Cerebellar cortex (tissue), 1 donor: ENCODE measurements at regions not wholly inside any gene's neighbourhood (a gene's known extent, or its start where the extent isn't known, plus 50 kb on each side); places are given as distances from the start of the nearest gene placed in this dataset.
A peak's percentile ranks its signal among the peaks of the same experiment; 100 is the strongest.
"Not testable (repeated sequence)": the region's sequence is repeated elsewhere in the genome, so short reads cannot be mapped to it uniquely, and the experiment has no call there.

Source experiments
- DNase-seq: peaks from one replicate; pipeline ENCODE4 v3.0.0-alpha.2; 2015; ENCODE audit warnings: low spot score

DNA sequence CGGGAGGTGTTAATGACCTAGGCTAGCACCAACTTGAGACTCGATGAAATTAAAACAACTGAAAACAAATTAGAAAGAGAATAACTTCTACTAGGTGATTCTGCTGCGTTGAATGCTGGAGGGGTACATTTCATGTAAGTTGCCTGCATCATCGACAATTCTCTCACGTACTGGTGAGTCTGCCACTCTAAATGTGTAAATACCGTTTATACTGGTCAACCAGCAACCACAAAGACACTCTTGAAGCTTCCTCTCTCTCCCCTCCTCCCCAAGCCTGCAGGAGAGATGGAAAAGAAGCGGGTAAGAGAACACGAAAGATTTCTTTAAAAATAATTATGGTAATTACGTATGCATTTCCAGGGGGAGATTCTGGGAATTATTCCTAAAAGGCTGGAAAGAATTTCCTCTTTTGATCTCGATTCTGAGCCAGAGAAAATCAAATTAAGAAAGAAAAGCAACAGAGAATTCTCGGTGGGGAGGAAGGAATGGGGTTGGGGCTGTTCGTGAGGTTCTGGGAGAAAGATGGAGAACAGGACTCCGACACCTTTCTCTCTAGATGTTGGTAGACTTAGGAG is 68.6 kb upstream of the MRTFB start:
- DNase-seq = no peak

DNA sequence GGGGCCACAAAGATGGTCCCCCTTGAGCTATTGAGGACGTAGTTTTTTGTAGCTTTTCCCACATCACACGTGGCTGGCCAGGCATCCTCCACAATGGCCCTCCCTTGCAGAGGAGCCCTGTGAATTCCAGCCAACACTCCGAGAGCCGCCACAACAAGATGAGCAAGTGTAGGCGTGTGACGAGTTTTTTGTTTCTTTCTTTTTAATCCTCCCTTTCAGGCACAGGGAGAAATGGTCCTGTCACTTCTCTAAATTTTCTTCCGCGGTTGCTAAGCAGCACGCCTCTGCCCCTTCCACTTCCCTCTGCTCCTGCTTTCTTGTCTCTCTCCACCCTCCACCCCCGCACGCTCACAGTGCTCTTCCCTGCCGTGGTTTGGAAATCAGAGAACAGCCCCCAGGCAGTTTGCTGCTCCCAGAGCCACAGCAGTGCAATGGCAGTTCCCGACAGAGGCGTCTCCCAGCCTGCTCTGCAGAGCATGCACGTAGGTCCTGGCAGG is 68.0 kb upstream of the MRTFB start:
- DNase-seq = peak; percentile 34

GRCh38 chr16:14004031-14004728 is 66.9 kb upstream of the MRTFB start:
- no peak for DNase-seq

DNA sequence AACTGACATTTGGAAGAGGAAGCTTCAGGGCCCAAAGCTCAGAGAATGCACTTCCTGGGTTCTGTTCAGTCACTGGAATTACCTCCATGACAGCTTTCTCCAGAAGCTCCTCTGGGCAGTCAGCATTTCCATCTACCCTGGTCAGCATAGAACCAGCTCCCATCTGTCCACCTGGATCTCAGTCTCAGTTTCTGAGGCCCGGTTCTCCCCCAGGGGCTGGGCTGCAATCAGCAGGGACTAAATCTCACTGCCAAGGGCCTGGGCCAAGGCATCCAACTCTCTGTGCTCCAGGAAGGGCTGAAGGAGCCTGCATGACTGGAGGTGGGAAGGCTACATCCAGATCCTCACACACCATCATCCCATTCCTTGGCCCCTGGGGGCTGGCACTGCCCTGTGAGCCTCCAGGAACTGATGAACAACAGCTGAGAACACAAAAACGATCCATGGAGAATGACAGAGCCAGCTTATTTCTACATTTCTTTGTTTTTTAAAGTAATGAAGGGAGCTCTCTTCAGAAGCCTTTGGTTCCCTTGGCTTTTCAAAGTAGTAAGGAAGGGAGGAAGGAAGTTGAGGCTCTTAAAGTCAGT is 66.3 kb upstream of the MRTFB start:
- DNase-seq = peak; percentile 19

GRCh38 chr16:14005335-14005734 is 65.8 kb upstream of the MRTFB start:
- DNase-seq = no peak

GRCh38 chr16:14007450-14007849 is 63.7 kb upstream of the MRTFB start:
- no peak for DNase-seq

- DNase-seq = no peak
These were observed 60.1 kb upstream of the MRTFB start for GRCh38 chr16:14011001-14011400.

- no peak for DNase-seq
These were observed 59.3 kb upstream of the MRTFB start for GRCh38 chr16:14011846-14012245.

DNA sequence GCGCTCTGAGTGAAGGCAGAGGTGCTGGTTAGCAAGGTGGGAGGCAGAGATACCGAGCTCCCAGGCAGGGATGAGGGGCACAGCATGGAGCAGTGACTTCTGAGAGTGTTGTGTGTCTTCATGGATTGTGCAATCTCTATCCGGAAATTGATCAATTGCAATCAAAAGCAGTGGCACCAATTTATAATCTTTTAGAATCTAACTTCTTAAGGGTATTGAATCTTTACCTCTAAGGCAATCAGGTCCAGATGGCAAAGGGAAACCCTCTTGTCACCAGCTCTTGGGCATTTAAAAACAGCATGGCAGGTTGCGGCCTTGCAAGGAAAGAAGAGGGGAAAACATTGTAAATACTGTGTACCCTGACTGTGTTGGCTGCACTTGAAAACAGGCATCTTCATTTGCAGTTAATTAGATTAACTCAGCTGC is 58.0 kb upstream of the MRTFB start:
- DNase-seq = no peak

DNA sequence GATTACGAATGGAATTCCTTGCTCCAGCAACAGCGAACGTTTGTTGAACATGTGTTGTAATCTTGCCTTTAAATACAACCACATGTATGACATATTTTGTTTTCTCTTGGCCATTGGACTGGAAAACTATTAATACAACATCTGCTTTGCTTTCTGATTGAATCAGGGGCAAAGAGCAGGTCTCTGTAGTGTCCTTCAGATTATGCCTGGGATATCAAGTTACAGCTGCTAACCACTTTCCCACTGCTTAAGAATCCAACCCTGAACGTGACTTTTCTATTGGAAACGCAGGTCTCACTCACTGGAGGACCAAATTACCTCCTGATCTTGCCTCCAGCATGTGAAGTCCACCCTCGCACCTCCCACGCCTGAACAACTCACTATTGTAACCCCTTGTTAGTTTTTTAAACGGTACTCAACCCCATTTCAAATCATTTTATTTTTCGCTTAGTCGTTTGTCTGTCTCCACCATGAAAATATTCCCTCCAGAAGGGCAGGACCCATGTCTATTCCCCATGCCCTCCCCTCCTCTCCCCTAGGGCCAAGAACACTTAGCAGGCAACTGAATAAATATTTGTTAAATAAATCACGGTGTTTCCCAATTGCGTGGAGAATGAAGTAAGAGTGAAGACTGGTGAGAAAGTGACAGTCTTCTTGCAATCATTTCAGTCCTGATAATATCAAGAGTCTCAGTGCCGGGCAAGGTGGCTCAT is 57.4 kb upstream of the MRTFB start:
- no peak for DNase-seq

DNA sequence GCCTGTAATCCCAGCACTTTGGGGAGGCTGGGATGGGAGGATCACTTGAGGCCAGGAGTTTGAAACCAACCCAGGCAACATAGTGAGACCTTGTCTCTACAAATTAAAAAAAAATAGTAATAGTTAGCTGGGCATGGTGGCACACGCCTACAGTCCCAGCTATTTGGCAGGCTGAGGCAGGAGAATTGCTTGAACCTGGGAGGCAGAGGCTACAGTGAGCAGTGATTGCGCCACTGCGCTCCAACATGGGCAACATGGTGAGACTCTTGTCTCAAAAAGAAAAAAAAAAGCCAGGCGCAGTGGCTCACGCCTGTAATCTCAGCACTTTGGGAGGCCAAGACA is 56.9 kb upstream of the MRTFB start:
- DNase-seq = no peak

DNA sequence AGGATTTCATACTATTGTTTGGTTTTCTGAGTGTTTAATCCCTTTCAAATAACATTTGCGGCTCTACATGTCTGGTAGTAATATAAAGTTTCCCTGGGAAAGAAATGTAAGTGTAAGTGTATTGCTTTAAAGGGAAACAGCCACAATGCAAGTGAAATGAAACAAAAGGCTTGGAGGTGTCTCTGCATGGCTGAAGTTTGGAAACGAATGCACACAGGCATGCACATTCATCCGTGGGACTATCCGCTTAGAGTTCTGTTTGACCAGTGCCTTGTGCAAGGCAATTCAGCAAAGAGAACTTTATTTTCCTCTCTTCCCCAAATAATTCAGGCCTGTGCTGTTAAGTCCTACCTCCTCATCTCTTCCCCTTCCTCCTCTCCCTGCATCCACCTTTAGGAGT is 56.1 kb upstream of the MRTFB start:
- DNase-seq = no peak

- DNase-seq = no peak
These were observed 55.7 kb upstream of the MRTFB start for GRCh38 chr16:14015461-14015860.

- DNase-seq = no peak
These were observed 55.2 kb upstream of the MRTFB start for GRCh38 chr16:14015948-14016347.

GRCh38 chr16:14016362-14016761 is 54.8 kb upstream of the MRTFB start:
- DNase-seq = not testable (repeated sequence)

DNA sequence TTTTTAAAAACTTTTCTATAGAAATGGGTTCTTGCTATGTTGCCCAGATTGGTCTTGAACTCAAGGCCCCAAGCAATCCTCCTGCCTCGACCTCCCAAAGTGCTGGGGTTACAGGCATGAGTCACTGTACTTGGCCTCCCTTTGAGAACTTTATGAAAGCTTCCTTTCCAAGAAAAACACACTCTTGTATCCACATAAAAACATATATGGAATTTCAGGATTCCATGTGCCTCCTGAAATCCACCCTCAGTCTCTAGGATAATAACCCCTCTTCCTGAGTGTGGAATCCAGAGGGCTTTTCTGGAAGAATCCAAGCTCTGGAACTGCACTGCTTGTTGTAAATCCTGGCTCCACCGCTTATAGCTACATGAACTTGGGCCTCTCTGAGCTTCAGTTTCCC is 53.2 kb upstream of the MRTFB start:
- DNase-seq = no peak

DNA sequence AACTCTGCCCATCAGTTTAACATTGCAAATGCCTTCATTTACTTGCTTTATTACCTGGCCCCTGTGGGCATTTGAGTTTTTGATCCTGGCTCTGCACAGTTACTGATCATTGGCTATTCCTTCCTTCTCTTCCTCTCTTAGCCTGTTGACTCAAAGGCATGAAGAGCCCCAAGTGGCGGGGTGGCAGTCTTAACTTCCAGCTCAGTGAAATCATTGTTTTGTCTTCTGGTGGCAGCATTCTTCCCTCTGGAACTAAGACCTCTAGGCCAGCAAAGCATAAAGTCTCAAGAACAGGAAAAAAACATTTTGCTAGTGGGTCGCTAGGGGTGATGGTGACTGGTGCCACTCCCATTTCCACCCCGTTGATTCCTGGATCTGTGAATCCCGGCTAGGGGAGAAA is 52.3 kb upstream of the MRTFB start:
- DNase-seq = no peak

DNA sequence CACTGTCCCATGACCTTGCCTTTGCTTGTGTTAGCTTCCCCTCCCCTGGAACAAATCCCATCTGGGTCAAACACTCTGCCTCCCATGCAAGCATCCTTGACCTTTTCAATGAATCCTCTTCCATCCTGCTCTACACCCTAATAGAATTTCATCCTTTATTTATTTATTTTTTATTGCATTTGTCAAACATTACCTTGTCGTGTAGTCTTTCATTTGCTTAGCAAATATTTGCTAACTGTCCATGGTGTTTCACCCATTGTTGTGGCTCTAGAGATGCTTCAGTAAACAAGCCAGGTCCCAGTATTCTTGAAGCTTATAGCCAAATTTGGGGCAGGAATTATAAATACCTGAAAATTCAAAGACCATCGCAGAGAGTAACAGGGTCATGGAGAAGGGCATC is 51.0 kb upstream of the MRTFB start:
- no peak for DNase-seq
